ENCODE measurements at regions not wholly inside any gene's neighbourhood (a gene's known extent, or its start where the extent isn't known, plus 50 kb on each side); places are given as distances from the start of the nearest gene placed in this dataset.
"Not testable (repeated sequence)": the region's sequence is repeated elsewhere in the genome, so short reads cannot be mapped to it uniquely, and the experiment has no call there.

- H3K4me3 ChIP-seq (ENCODE audit: low read depth, low read length) = no peak overlapping the region
- DNase-seq (ENCODE audit: low read depth) = no peak
Observed at GRCh38 chr18:47686806-47687205, 243.7 kb downstream of the SMAD2 start.

GRCh38 chr18:47683774-47684173 lies 246.7 kb downstream of the SMAD2 start:
- H3K4me3 ChIP-seq (ENCODE audit: low read depth, low read length) = no peak overlapping the region
- no peak for DNase-seq (ENCODE audit: low read depth)

GRCh38 chr18:47682876-47683275 lies 247.6 kb downstream of the SMAD2 start:
- no peak for DNase-seq (ENCODE audit: low read depth)
- H3K4me3 ChIP-seq (ENCODE audit: low read depth, low read length) = no peak overlapping the region

GRCh38 chr18:47680488-47680887 lies 250.0 kb downstream of the SMAD2 start:
- H3K4me3 ChIP-seq (ENCODE audit: low read depth, low read length) = no peak overlapping the region
- no peak for DNase-seq (ENCODE audit: low read depth)

GRCh38 chr18:47679864-47680263 lies 250.6 kb downstream of the SMAD2 start:
- DNase-seq (ENCODE audit: low read depth) = no peak

GRCh38 chr18:47677952-47678351 lies 252.5 kb downstream of the SMAD2 start:
- H3K4me3 ChIP-seq (ENCODE audit: low read depth, low read length) = no peak overlapping the region
- no peak for DNase-seq (ENCODE audit: low read depth)

More at GRCh38 chr18:47679864-47680263, 250.6 kb downstream of the SMAD2 start:
- H3K4me3 ChIP-seq (ENCODE audit: low read depth, low read length) = no peak overlapping the region

- no peak for DNase-seq (ENCODE audit: low read depth)
- H3K4me3 ChIP-seq (ENCODE audit: low read depth, low read length) = no peak overlapping the region
Observed at GRCh38 chr18:47669815-47670214, 260.6 kb downstream of the SMAD2 start.

- H3K4me3 ChIP-seq (ENCODE audit: low read depth, low read length) = no peak overlapping the region
- DNase-seq (ENCODE audit: low read depth) = no peak
Observed at GRCh38 chr18:47658498-47658897, 272.0 kb downstream of the SMAD2 start.

GRCh38 chr18:47654988-47655387 lies 275.5 kb downstream of the SMAD2 start:
- H3K4me3 ChIP-seq (ENCODE audit: low read depth, low read length) = no peak overlapping the region
- DNase-seq (ENCODE audit: low read depth) = no peak

- DNase-seq (ENCODE audit: low read depth) = no peak
- no peak overlapping the region for H3K4me3 ChIP-seq (ENCODE audit: low read depth, low read length)
Observed at GRCh38 chr18:47644896-47645295, 285.6 kb downstream of the SMAD2 start.

GRCh38 chr18:47637551-47637950 lies 292.9 kb downstream of the SMAD2 start:
- DNase-seq (ENCODE audit: low read depth) = not testable (repeated sequence)

GRCh38 chr18:47635416-47635815 lies 295.0 kb downstream of the SMAD2 start:
- H3K4me3 ChIP-seq (ENCODE audit: low read depth, low read length) = no peak overlapping the region
- DNase-seq (ENCODE audit: low read depth) = no peak

More at GRCh38 chr18:47637551-47637950, 292.9 kb downstream of the SMAD2 start:
- H3K4me3 ChIP-seq (ENCODE audit: low read depth, low read length) = not testable (repeated sequence)

- no peak for DNase-seq (ENCODE audit: low read depth)
- no peak overlapping the region for H3K4me3 ChIP-seq (ENCODE audit: low read depth, low read length)
Observed at GRCh38 chr18:47632970-47633635, 297.4 kb downstream of the SMAD2 start.

- no peak for DNase-seq (ENCODE audit: low read depth)
- no peak overlapping the region for H3K4me3 ChIP-seq (ENCODE audit: low read depth, low read length)
Observed at GRCh38 chr18:47628893-47629292, 301.6 kb downstream of the SMAD2 start.

GRCh38 chr18:47628240-47628781 lies 302.1 kb downstream of the SMAD2 start:
- no peak for DNase-seq (ENCODE audit: low read depth)
- no peak overlapping the region for H3K4me3 ChIP-seq (ENCODE audit: low read depth, low read length)

- no peak overlapping the region for H3K4me3 ChIP-seq (ENCODE audit: low read depth, low read length)
- DNase-seq (ENCODE audit: low read depth) = no peak
Observed at GRCh38 chr18:47627030-47627429, 303.4 kb downstream of the SMAD2 start.

GRCh38 chr18:47619771-47620448 lies 310.5 kb downstream of the SMAD2 start:
- DNase-seq (ENCODE audit: low read depth) = no peak
- H3K4me3 ChIP-seq (ENCODE audit: low read depth, low read length) = no peak overlapping the region

GRCh38 chr18:47618758-47619157 lies 311.7 kb downstream of the SMAD2 start:
- no peak overlapping the region for H3K4me3 ChIP-seq (ENCODE audit: low read depth, low read length)
- DNase-seq (ENCODE audit: low read depth) = no peak

- no peak for DNase-seq (ENCODE audit: low read depth)
- no peak overlapping the region for H3K4me3 ChIP-seq (ENCODE audit: low read depth, low read length)
Observed at GRCh38 chr18:47615043-47615442, 315.4 kb downstream of the SMAD2 start.

- DNase-seq (ENCODE audit: low read depth) = no peak
- no peak overlapping the region for H3K4me3 ChIP-seq (ENCODE audit: low read depth, low read length)
Observed at GRCh38 chr18:47613929-47614328, 316.5 kb downstream of the SMAD2 start.

GRCh38 chr18:47611649-47612048 lies 318.8 kb downstream of the SMAD2 start:
- no peak overlapping the region for H3K4me3 ChIP-seq (ENCODE audit: low read depth, low read length)
- DNase-seq (ENCODE audit: low read depth) = no peak
